HG02798 (cell line): ENCODE measurements at regions not wholly inside any gene's neighbourhood (a gene's known extent, or its start where the extent isn't known, plus 50 kb on each side); places are given as distances from the start of the nearest gene placed in this dataset.

Experiments
- ATAC-seq: cut with Tn5 transposase; IDR thresholded peaks from one replicate; pipeline ENCODE4 v1.9.1; 2021; ENCODE audit warnings: mild to moderate bottlenecking; ENCODE audit not compliant: unreplicated experiment, poor library complexity

- no peak for ATAC-seq
Measured at GRCh38 chr5:124996023-124996763, 249.8 kb upstream of the ZNF608 start.

- ATAC-seq: no peak
Measured at GRCh38 chr5:124996764-124997077, 250.3 kb upstream of the ZNF608 start.

- ATAC-seq: no peak
Measured at GRCh38 chr5:124997186-124997893, 250.9 kb upstream of the ZNF608 start.

DNA sequence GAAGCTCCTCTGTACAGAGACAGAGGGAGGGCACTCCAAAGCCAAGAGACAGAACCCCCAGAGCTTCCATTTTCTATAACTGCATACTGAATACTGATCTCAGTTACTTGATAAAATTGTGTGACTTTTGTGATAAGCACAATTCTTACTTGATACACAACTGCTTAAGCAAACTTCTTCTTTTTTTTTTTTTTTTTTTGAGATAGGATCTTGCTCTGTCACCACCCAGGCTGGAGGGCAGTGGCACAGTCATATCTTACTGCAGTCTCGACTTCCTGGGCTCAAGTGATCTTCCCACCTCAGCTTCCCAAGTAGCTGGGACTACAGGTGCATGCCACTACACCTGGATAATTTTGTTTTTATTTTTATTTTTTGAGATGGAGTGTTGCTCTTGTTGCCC lies 252.1 kb upstream of the ZNF608 start:
- ATAC-seq: no peak

DNA sequence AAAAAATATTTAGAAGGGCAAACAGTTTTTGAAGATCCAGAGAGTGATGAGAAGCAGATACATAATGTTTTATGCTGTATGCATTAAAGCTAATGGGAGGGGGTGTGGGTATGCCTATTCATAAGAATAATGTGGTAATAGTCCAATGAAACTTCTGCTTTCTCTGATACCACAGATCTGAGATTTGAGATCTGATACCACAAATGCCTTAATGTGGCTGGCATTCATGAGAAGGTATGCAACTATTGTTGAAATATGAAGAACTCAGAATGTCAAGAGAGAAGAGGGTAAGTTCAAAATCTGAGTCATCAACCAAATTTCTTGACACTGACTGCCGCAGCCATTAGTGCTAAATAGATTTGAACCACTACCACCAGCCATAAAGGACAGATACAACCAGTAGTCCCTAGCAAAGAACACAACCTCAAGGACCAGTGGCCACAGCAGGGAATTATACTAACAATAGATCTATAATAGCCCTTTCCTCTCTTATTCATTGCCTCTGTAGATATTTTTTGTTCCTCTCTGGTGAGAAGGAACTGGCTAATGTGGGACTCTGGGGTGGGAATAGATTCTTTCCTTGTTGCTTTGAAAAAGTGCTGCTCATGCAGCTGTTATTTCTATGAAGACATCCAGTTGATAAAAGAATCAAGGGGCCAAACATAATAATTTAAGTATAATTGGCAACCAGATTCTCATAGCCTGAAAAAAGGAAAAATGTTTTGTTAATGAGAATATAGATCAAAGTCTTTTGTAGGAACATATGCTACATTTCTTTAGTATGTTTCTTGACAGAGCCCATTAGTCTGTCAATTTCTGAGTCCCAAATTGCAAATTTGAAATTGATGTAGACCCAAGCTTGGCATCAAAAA lies 256.5 kb upstream of the ZNF608 start:
- no peak for ATAC-seq

DNA sequence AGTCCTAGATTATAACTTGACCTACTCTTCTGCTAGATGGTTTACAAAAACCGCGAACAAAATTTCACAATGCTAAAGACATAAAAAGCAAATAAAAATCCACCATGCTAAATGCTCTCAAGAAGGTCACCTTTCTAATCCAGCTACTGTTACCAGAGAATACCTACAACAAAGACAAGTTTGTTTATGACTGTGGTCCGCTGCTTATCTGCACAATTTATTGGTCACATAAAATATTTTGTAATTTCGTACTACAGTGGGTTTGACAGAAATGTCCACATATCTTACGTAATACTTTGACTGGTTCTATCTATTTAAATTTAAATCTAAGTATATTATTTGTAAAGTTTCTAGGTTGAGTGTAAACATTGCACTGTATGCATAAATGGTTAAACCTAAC lies 257.6 kb upstream of the ZNF608 start:
- ATAC-seq: no peak

DNA sequence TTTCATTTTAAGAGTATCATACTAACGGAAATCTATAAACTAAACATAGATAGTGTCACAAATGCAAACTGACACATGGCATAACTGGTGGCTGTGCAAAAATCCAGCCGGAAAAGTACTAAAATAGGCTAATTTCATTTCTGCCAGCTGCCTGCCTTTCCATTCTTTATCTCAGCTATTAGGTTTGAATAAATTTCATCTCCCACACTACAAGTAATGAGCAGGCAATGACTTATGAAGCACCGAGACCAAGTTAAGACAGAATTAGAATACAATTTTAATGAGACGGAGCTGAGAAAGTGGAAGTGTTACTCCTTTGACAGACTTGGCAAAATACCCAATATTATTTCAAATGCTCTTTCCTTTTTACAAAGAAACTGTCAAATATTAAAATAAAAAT lies 258.8 kb upstream of the ZNF608 start:
- peak; percentile 51 for ATAC-seq

GRCh38 chr5:125006011-125006685 lies 259.7 kb upstream of the ZNF608 start:
- peak; percentile 63 for ATAC-seq

DNA sequence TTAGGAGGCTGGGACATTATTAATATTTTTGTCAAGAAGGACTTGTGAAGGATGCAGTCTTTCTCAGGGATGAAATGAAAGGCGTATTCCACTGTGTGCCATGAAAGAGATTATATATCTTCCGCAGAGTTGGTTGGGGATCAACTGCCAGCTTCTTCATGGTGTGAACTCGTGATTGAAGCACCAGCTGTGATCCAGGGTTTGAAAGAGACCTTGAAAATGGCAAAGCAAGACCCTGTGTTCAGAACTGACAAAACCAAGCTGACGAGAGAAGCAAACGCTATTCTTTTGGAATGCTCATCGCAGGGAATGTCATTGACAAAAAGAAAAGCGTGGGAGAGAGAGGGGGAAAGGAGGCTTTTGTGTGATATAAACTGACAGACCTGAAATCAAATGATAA lies 263.9 kb upstream of the ZNF608 start:
- no peak for ATAC-seq

DNA sequence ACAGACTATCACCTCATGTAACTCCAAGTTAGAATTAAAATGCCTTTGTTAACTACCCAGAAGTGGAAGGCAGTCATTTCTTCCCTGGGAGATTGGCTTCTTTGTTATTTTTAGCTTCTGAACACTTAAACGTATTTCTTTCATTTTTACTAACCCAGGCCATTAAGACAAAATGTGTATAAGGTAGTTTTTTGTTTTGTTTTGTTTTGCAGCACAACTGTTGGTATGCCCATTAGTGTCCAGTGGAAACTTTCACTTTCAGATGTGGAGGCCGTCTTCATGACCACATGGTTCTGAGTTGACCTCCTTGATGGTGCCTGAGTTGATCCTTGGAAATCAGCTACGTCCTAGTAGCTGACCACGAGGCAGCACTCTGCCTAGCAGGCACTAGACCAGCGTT lies 264.6 kb upstream of the ZNF608 start:
- ATAC-seq: peak; percentile 71

GRCh38 chr5:125011419-125011818 lies 265.0 kb upstream of the ZNF608 start:
- ATAC-seq: peak; percentile 5

GRCh38 chr5:125011947-125012346 lies 265.5 kb upstream of the ZNF608 start:
- no peak for ATAC-seq

- no peak for ATAC-seq
Measured at GRCh38 chr5:125012727-125013451, 266.4 kb upstream of the ZNF608 start.

- no peak for ATAC-seq
Measured at GRCh38 chr5:125014202-125014601, 267.8 kb upstream of the ZNF608 start.

DNA sequence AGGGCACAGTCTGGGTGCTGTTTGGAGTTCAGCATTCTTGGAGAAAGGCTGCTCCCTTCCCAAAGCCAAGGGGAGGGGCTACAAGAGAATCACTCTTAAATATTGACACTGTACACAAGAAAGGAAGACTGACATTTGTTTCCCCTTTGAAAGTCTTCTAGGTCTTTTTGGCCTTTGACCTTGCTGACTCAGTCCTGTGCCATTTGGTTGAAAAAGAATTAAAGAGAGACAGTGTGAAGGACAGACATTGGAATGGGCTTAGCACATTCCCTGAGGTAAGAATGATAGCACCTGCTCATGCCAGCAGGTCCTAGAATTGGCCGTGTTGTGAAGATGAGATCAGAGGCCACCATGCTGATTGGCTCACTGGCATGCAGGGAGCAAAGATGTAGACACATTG lies 271.4 kb upstream of the ZNF608 start:
- ATAC-seq: no peak

DNA sequence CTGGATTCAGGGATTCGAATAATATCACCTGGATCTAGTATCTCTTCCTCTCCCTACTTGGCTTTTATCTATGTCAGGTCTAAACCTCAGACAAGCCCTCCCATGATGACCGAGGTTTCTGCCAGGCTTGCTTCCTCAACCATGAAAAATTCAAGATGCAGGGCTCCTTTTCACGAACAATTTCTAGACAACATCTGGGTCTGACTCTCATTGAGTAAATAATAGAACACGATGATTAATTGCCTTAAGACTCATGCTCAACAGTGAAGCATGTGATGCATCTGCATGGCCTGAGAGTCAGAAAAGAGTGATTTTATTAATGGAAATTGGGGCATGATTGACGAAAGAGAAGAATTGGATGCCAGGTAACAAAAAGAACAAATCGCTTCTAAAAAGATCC lies 277.2 kb upstream of the ZNF608 start:
- no peak for ATAC-seq

DNA sequence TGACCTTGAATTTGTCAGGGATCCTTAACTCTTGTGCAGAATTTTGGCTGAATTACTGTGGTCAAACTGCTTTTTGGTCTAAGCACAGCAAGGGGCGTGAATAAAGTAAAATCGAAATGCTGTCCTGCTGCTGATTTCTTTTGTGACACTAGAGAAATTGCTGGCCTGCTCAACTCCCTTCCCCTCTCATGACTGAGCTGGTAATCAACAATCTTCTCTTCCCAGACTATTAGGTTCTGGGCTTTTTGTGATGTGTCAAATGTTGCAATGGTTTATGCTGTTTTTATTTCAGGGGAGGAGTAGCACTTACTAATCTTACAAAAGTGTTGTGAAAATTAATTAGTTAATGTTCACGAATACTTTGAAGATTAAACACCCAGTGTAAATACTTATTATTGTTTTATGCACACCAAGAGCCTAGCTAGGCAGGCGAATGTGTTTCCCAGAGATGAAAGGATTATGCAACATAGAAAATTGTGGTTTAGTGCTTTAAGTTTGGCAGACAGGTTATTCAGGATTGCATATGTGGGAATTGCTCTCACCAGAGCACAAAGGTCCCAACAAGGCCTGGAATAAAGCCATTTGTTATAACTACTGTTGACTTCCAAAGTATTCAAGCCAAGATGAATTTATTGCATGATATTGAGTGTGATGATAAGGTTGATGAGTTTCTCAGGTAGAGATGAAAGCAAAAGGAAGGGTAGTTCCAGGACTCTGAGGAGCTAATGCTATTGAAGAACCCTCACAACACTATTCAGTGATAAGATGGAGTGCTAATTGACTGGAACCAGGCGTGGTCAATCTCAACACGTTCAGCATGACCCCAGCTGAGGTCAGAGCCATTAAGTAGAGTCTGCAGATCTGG lies 280.7 kb upstream of the ZNF608 start:
- ATAC-seq: no peak

GRCh38 chr5:125032286-125032685 lies 285.8 kb upstream of the ZNF608 start:
- ATAC-seq: no peak

- ATAC-seq: no peak
Measured at GRCh38 chr5:125033602-125034001, 287.2 kb upstream of the ZNF608 start.
